Vagina (tissue), 2 donors: ENCODE measurements at regions not wholly inside any gene's neighbourhood (a gene's known extent, or its start where the extent isn't known, plus 50 kb on each side); places are given as distances from the start of the nearest gene placed in this dataset.

Experiments used
- CTCF ChIP-seq, 3 experiments: fragments of 450-650 bp in 2 of 3; fragments of 200-600 bp in 1 of 3; sonication (generic) in 1 of 3; IDR thresholded peaks; one replicate each; pipeline ENCODE4 v1.5.1; 2017 to 2019; ENCODE audit warnings: antibody characterized with exemption in 3 of 3, mild to moderate bottlenecking in 2 of 3, moderate library complexity in 2 of 3
- POLR2A ChIP-seq, 2 donors: fragments of 450-650 bp; IDR thresholded peaks; one replicate each; pipeline ENCODE4 v1.6.1; 2017; ENCODE audit warnings: antibody characterized with exemption in 2 of 2, mild to moderate bottlenecking in 2 of 2, moderate library complexity in 2 of 2

- TF ChIP-seq CTCF (IDR thresholded peaks at IDR 0.05) (no peak), POLR2A (IDR thresholded peaks at IDR 0.05) (no peak)
Observed at GRCh38 chr5:103638979-103639378, 76.4 kb upstream of the NUDT12 start.
